Neural progenitor cell (in vitro differentiated cells): ENCODE measurements at regions not wholly inside any gene's neighbourhood (a gene's known extent, or its start where the extent isn't known, plus 50 kb on each side); places are given as distances from the start of the nearest gene placed in this dataset.

Source experiments
- DNase-seq: peaks from one replicate; pipeline ENCODE4 v3.0.0-alpha.2; 2016; ENCODE audit warnings: low spot score
- H2AFZ ChIP-seq: fragments of 200-600 bp; sonication (generic); replicated peaks from 2 replicates; pipeline ENCODE4 v1.6.1; 2016; ENCODE audit warnings: antibody characterized with exemption
- H3F3A ChIP-seq: fragments of 200-600 bp; sonication (generic); 2 replicates; pipeline ENCODE4 v1.6.1; 2016; ENCODE audit warnings: antibody characterized with exemption, low read depth
- H3K27ac ChIP-seq: fragments of 200-600 bp; sonication (generic); 2 replicates; pipeline ENCODE4 v1.5.1; 2016; ENCODE audit warnings: mild to moderate bottlenecking
- H3K27me3 ChIP-seq: fragments of 200-600 bp; sonication (generic); 2 replicates; pipeline ENCODE4 v1.6.1; 2016; ENCODE audit warnings: mild to moderate bottlenecking, moderate library complexity
- H3K36me3 ChIP-seq: fragments of 200-600 bp; sonication (generic); 2 replicates; pipeline ENCODE4 v1.5.1; 2016
- H3K4me1 ChIP-seq: fragments of 200-600 bp; sonication (generic); 2 replicates; pipeline ENCODE4 v1.6.1; 2016; ENCODE audit warnings: mixed run types
- H3K4me2 ChIP-seq: fragments of 200-600 bp; sonication (generic); 2 replicates; pipeline ENCODE4 v1.6.1; 2016
- H3K4me3 ChIP-seq: fragments of 200-600 bp; sonication (generic); 2 replicates; pipeline ENCODE4 v1.5.1; 2016
- H3K79me2 ChIP-seq: fragments of 200-600 bp; sonication (generic); 2 replicates; pipeline ENCODE4 v1.6.1; 2016; ENCODE audit warnings: low read depth
- H3K9ac ChIP-seq: fragments of 200-600 bp; sonication (generic); 2 replicates; pipeline ENCODE4 v1.6.1; 2016
- H3K9me3 ChIP-seq: fragments of 200-600 bp; sonication (generic); 2 replicates; pipeline ENCODE4 v1.5.1; 2016; ENCODE audit warnings: low read depth
- H4K20me1 ChIP-seq: fragments of 200-600 bp; sonication (generic); 2 replicates; pipeline ENCODE4 v1.6.1; 2016; ENCODE audit warnings: low read depth
- H3K27ac Mint-ChIP-seq: 3 replicates; pipeline ENCODE4 v1.8.0; 2021; ENCODE audit warnings: mixed read lengths
- H3K27me3 Mint-ChIP-seq: 2 replicates; pipeline ENCODE4 v1.8.0; 2022; ENCODE audit warnings: low read depth, mild to moderate bottlenecking, inconsistent platforms, moderate library complexity, mixed read lengths; ENCODE audit not compliant: insufficient read depth
- H3K36me3 Mint-ChIP-seq: 3 replicates; pipeline ENCODE4 v1.8.0; 2021; ENCODE audit warnings: mixed read lengths
- H3K4me1 Mint-ChIP-seq: 3 replicates; pipeline ENCODE4 v1.8.0; 2021; ENCODE audit warnings: mixed read lengths
- H3K4me3 Mint-ChIP-seq: 3 replicates; pipeline ENCODE4 v1.8.0; 2021; ENCODE audit warnings: mild to moderate bottlenecking, moderate library complexity, mixed read lengths
- H3K9me3 Mint-ChIP-seq: 3 replicates; pipeline ENCODE4 v1.8.0; 2020; ENCODE audit warnings: mixed read lengths
- EZH2 ChIP-seq: fragments of 200-600 bp; sonication (generic); IDR thresholded peaks from 2 replicates; pipeline ENCODE4 v1.6.1; 2017; ENCODE audit warnings: antibody characterized with exemption, mild to moderate bottlenecking, moderate library complexity
- EZH2phosphoT487 ChIP-seq: fragments of 200-600 bp; sonication (generic); IDR thresholded peaks from 2 replicates; pipeline ENCODE4 v1.6.1; 2017; ENCODE audit warnings: antibody characterized with exemption
- TF ChIP-seq, protein P1 (sequence below): fragments of 200-600 bp; sonication (generic); IDR thresholded peaks from 2 replicates; pipeline ENCODE4 v1.5.1; 2017; ENCODE audit warnings: antibody characterized with exemption, mild to moderate bottlenecking

DNA sequence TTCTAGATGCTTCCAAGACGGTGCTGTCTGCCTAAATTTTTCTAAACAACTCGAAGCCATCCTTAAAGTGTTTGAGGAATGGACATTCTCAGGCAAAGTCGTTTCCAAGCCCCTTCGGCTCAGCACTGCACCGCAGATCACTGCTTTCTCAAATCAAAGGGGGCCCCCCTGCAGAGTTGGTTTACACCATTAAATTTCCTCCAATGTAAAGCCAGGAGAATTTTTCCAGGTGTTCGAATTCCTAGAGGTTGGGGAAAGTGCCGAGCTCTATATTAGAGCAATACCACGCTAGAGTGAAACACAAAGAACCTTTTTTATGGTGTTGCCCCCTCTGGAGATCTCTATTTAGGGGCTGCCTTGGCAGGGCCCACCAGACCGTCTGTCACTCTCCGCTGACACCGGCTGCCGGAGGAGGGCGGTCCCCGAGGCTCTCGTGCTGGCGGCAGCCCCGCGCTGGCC, 277.9 kb upstream of the NR2F2 start:
- H3K9ac ChIP-seq = no peak overlapping the region
- peaks cover 39% of the 10 kb centered on the region for H3K4me1 ChIP-seq
- no peaks in the 10 kb centered on the region for H3K9me3 ChIP-seq
- DNase-seq = peak; percentile 79
- peak overlapping the region; percentile 81 for H3K4me3 Mint-ChIP-seq
- H3K27me3 ChIP-seq = peaks cover 17% of the 10 kb centered on the region
- H3K9me3 Mint-ChIP-seq = peaks cover 6% of the 10 kb centered on the region
- H3K36me3 Mint-ChIP-seq = no peaks in the 10 kb centered on the region
- H3F3A ChIP-seq = peaks cover 35% of the 10 kb centered on the region
- H2AFZ ChIP-seq = no peak overlapping the region
- TF ChIP-seq EZH2 = no peak
- TF ChIP-seq, protein P1, sequence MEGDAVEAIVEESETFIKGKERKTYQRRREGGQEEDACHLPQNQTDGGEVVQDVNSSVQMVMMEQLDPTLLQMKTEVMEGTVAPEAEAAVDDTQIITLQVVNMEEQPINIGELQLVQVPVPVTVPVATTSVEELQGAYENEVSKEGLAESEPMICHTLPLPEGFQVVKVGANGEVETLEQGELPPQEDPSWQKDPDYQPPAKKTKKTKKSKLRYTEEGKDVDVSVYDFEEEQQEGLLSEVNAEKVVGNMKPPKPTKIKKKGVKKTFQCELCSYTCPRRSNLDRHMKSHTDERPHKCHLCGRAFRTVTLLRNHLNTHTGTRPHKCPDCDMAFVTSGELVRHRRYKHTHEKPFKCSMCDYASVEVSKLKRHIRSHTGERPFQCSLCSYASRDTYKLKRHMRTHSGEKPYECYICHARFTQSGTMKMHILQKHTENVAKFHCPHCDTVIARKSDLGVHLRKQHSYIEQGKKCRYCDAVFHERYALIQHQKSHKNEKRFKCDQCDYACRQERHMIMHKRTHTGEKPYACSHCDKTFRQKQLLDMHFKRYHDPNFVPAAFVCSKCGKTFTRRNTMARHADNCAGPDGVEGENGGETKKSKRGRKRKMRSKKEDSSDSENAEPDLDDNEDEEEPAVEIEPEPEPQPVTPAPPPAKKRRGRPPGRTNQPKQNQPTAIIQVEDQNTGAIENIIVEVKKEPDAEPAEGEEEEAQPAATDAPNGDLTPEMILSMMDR = no peak
- H3K79me2 ChIP-seq = no peaks in the 10 kb centered on the region
- H4K20me1 ChIP-seq = no peaks in the 10 kb centered on the region
- no peak overlapping the region for H3K27ac ChIP-seq
- peaks cover 43% of the 10 kb centered on the region for H3K4me1 Mint-ChIP-seq
- peak overlapping the region; percentile 39 for H3K4me3 ChIP-seq
- H3K27ac Mint-ChIP-seq = no peak overlapping the region
- H3K36me3 ChIP-seq = no peaks in the 10 kb centered on the region
- H3K27me3 Mint-ChIP-seq = peaks cover 9% of the 10 kb centered on the region
- H3K4me2 ChIP-seq = peak overlapping the region; percentile 81

DNA sequence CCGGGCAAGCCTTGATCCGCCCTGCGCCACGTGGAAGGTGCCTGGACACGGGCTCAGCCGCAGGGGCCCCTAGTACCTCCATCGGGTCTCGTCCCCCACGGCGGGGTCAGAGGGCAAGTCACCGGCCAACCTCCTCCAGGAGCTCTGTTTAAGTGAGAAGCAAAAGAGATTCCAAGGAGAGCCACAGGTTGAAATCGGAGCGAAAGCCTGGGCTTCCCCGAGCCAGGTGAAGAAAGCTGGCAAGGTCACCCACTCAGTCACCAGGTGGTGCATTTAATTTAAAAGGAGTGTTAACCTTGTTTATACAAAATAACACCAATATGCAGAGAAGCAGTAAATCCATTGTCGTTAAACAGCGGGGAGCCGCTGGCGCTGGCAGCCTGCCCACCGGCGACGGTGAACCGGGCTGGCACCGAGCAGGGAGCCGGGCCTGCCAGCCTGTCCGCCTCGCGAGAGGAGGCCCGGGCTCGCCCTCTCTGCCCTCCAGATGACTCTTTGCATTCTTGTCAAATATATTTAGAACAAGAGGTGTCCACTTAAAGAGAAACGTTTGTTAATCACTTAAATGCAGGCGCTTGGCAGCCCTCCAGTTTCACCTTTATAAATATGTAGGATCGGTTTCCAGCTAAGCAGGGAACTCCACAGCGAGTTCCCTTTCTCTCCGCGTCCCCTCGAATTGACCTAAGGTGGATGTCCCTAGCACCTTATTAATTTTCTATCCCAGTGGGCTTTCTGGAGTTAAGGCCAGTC, 277.3 kb upstream of the NR2F2 start:
- H3K9me3 Mint-ChIP-seq = peaks cover 7% of the 10 kb centered on the region
- H2AFZ ChIP-seq = no peak overlapping the region
- H3K27ac ChIP-seq = no peak overlapping the region
- peaks cover 37% of the 10 kb centered on the region for H3K4me1 Mint-ChIP-seq
- peak; percentile 60 for DNase-seq
- no peak overlapping the region for H3K9ac ChIP-seq
- no peaks in the 10 kb centered on the region for H3K36me3 ChIP-seq
- H4K20me1 ChIP-seq = no peaks in the 10 kb centered on the region
- no peaks in the 10 kb centered on the region for H3K36me3 Mint-ChIP-seq
- H3F3A ChIP-seq = peaks cover 35% of the 10 kb centered on the region
- peaks cover 17% of the 10 kb centered on the region for H3K27me3 ChIP-seq
- H3K27ac Mint-ChIP-seq = peak overlapping the region; percentile 67
- peak overlapping the region; percentile 81 for H3K4me3 Mint-ChIP-seq
- H3K4me3 ChIP-seq = peak overlapping the region; percentile 39
- H3K79me2 ChIP-seq = no peaks in the 10 kb centered on the region
- H3K4me1 ChIP-seq = peaks cover 39% of the 10 kb centered on the region
- H3K9me3 ChIP-seq = no peaks in the 10 kb centered on the region
- TF ChIP-seq EZH2 (no peak), EZH2phosphoT487 (no peak)
- TF ChIP-seq, protein P1 = no peak
- peaks cover 9% of the 10 kb centered on the region for H3K27me3 Mint-ChIP-seq
- peak overlapping the region; percentile 81 for H3K4me2 ChIP-seq

DNA sequence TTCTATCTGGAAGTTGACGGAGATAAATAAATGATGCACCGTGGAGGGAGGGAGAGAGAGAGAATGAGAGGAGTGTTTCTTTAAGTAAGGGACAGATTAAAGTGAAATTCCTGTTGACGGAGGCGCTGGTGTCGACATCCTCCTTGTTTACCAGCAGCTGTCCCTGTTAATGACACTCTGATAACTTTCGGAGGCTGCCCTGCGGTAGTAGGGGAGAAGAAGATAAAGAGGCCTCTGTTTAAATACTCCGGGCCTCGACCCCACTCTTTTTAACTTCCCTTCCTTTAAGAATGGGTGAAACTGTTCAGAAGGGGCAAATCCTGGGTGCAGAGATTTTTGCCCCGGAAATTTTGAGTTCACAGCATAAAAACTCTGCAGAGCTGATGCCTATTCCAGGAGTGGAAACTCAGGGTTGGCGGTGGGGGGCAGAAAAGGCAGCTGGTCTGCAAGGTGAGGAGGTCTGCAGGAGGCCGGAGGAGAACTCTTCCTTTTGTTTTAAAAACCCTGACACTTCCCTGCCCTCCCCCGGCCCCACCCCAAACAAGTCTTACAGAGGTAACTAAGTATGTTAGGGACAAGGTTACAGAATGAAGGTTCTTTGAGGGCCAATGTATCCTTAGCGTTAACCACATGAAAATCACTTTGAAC, 276.6 kb upstream of the NR2F2 start:
- H3K4me2 ChIP-seq = peak overlapping the region; percentile 81
- peak overlapping the region; percentile 81 for H3K4me3 Mint-ChIP-seq
- H3K9ac ChIP-seq = no peak overlapping the region

More for the DNA sequence above, 276.6 kb upstream of the NR2F2 start:
- no peaks in the 10 kb centered on the region for H3K36me3 Mint-ChIP-seq
- H3K27me3 ChIP-seq = peaks cover 17% of the 10 kb centered on the region
- H4K20me1 ChIP-seq = no peaks in the 10 kb centered on the region
- no peak overlapping the region for H3K27ac ChIP-seq
- H3K27ac Mint-ChIP-seq = peak overlapping the region; percentile 67
- peaks cover 8% of the 10 kb centered on the region for H3K9me3 Mint-ChIP-seq
- peaks cover 11% of the 10 kb centered on the region for H3K27me3 Mint-ChIP-seq
- H3F3A ChIP-seq = peaks cover 35% of the 10 kb centered on the region
- H3K4me1 ChIP-seq = peaks cover 39% of the 10 kb centered on the region
- peaks cover 35% of the 10 kb centered on the region for H3K4me1 Mint-ChIP-seq
- H3K79me2 ChIP-seq = no peaks in the 10 kb centered on the region
- H2AFZ ChIP-seq = no peak overlapping the region
- H3K36me3 ChIP-seq = no peaks in the 10 kb centered on the region
- TF ChIP-seq, protein P1 = no peak
- TF ChIP-seq EZH2phosphoT487 = no peak
- no peaks in the 10 kb centered on the region for H3K9me3 ChIP-seq
- peak; percentile 67 for DNase-seq
- peak overlapping the region; percentile 39 for H3K4me3 ChIP-seq
